B cell (primary cell): ENCODE measurements at regions not wholly inside any gene's neighbourhood (a gene's known extent, or its start where the extent isn't known, plus 50 kb on each side); places are given as distances from the start of the nearest gene placed in this dataset.

Source experiments
- ATAC-seq: fragments of 200-7000 bp; cut with Tn5 transposase; one replicate; pipeline ENCODE4 v1.10.0; 2021; ENCODE audit warnings: low read depth, mild to moderate bottlenecking, moderate number of reproducible peaks, moderate library complexity
- CTCF ChIA-PET: fragments of 350-600 bp; sonication (Branson Sonifier 250); formaldehyde crosslinking; loops from one replicate; lab custom pipeline; 2021; ENCODE audit warnings: antibody characterized with exemption, inconsistent platforms; lab: Charles Lee
- POLR2A ChIA-PET: fragments of 350-600 bp; sonication (Branson Sonifier 250); formaldehyde crosslinking; loops from one replicate; lab custom pipeline; 2021; ENCODE audit warnings: antibody characterized with exemption; lab: Charles Lee
- DNase-seq: peaks from one replicate; pipeline ENCODE4 v3.0.0; 2013
- H2AFZ ChIP-seq: 2 replicates; pipeline ENCODE4 v1.6.1; 2012; ENCODE audit warnings: mild to moderate bottlenecking, low read depth, low read length; ENCODE audit not compliant: insufficient read depth, poor library complexity, severe bottlenecking
- H3K27ac ChIP-seq, 2 donors: 1 replicate in 1 of 2; 2 replicates in 1 of 2; pipeline ENCODE4 v1.5.1; 2012 to 2013; ENCODE audit warnings: low read length in 2 of 2, mild to moderate bottlenecking in 2 of 2, moderate library complexity in 1 of 2
- H3K27me3 ChIP-seq, 4 experiments: fragments of 200-600 bp in 1 of 4; sonication (generic) in 1 of 4; replicated peaks in 1 of 4; 1 replicate in 2 of 4; 2 replicates in 2 of 4; pipeline versions ENCODE4 v1.6.1 to v1.7.0; 2013 to 2016; ENCODE audit warnings: low read length in 3 of 4, mild to moderate bottlenecking in 2 of 4, mixed read lengths in 1 of 4, moderate library complexity in 1 of 4; ENCODE audit not compliant: insufficient read depth in 4 of 4, control insufficient read depth in 3 of 4; ENCODE audit errors: control extremely low read depth in 1 of 4
- H3K36me3 ChIP-seq, 2 experiments: replicated peaks in 1 of 2; 1 replicate in 1 of 2; 2 replicates in 1 of 2; pipeline versions ENCODE4 v1.6.1 to v1.7.1; 2013; ENCODE audit warnings: low read length in 1 of 2; ENCODE audit not compliant: insufficient read depth in 2 of 2, control insufficient read depth in 1 of 2; ENCODE audit errors: control extremely low read depth in 1 of 2, extremely low read depth in 1 of 2
- H3K4me1 ChIP-seq, 2 donors: fragments of 200-600 bp in 1 of 2; sonication (generic) in 1 of 2; 1 replicate in 1 of 2; 2 replicates in 1 of 2; pipeline versions ENCODE4 v1.5.1 to v1.6.1; 2013 to 2017; ENCODE audit warnings: low read length in 2 of 2; ENCODE audit not compliant: control insufficient read depth in 2 of 2, insufficient read depth in 2 of 2
- H3K4me2 ChIP-seq: replicated peaks from 2 replicates; pipeline ENCODE3; 2012; ENCODE audit warnings: mild to moderate bottlenecking, low read depth, low read length; ENCODE audit not compliant: poor library complexity, severe bottlenecking
- H3K4me3 ChIP-seq, 5 experiments: fragments of 200-600 bp in 1 of 5; sonication (generic) in 1 of 5; 1 replicate in 3 of 5; 2 replicates in 2 of 5; pipeline versions ENCODE4 v1.5.1 to v1.7.0; 2011 to 2016; ENCODE audit warnings: low read length in 4 of 5, mild to moderate bottlenecking in 4 of 5, low read depth in 2 of 5, control low read depth in 1 of 5, moderate library complexity in 1 of 5; ENCODE audit not compliant: insufficient read depth in 1 of 5; ENCODE audit errors: control extremely low read depth in 1 of 5, extremely low read depth in 1 of 5
- H3K79me2 ChIP-seq: fragments of 200-600 bp; sonication (generic); one replicate; pipeline ENCODE4 v1.6.0; 2016; ENCODE audit warnings: low read length; ENCODE audit not compliant: control insufficient read depth, insufficient read depth
- H3K9ac ChIP-seq: fragments of 200-600 bp; sonication (generic); 2 replicates; pipeline ENCODE4 v1.6.1; 2017; ENCODE audit warnings: mild to moderate bottlenecking, low read length, moderate library complexity
- H3K9me3 ChIP-seq, 3 donors: one replicate each; pipeline versions ENCODE4 v1.6.1 to v1.7.1; 2013; ENCODE audit warnings: low read length in 2 of 3; ENCODE audit not compliant: control insufficient read depth in 2 of 3, insufficient read depth in 1 of 3; ENCODE audit errors: control extremely low read depth in 1 of 3
- H4K20me1 ChIP-seq: 2 replicates; pipeline ENCODE4 v1.6.0; 2012; ENCODE audit warnings: mild to moderate bottlenecking, low read length; ENCODE audit not compliant: insufficient read depth, control insufficient read depth, poor library complexity, severe bottlenecking
- H3K27ac Mint-ChIP-seq: one replicate; pipeline ENCODE4 v1.8.0; 2021; ENCODE audit warnings: mixed read lengths
- H3K27me3 Mint-ChIP-seq: one replicate; pipeline ENCODE4 v1.8.0; 2021; ENCODE audit warnings: mixed read lengths
- H3K4me1 Mint-ChIP-seq: one replicate; pipeline ENCODE4 v1.8.0; 2021; ENCODE audit warnings: mixed read lengths
- H3K4me3 Mint-ChIP-seq: one replicate; pipeline ENCODE4 v1.8.0; 2021; ENCODE audit warnings: mixed read lengths
- H3K9me3 Mint-ChIP-seq: one replicate; pipeline ENCODE4 v1.8.0; 2022; ENCODE audit warnings: mixed read lengths; ENCODE audit not compliant: insufficient read depth
- EZH2 ChIP-seq: IDR thresholded peaks from 2 replicates; pipeline ENCODE4 v1.6.1; 2012; ENCODE audit warnings: borderline replicate concordance, low read depth, mild to moderate bottlenecking, moderate library complexity, low read length; ENCODE audit not compliant: insufficient read depth, poor library complexity, severe bottlenecking
- WGBS: methylation state at CpG from one replicate; pipeline ENCODE4 v1.1.5; 2013; ENCODE audit warnings: missing lambda C conversion rate; ENCODE audit not compliant: insufficient coverage; 5-methylcytosine and 5-hydroxymethylcytosine counted together
- intact Hi-C: fragments of 100-400 bp; cut with micrococcal nuclease; formaldehyde crosslinking; loops from one replicate; pipeline ENCODE4 v1.10.0; 2022
- TF ChIP-seq, protein P1 (sequence below): fragments of 200-600 bp; IDR thresholded peaks from one replicate; pipeline ENCODE4 v1.8.0; 2022; ENCODE audit warnings: antibody characterized with exemption, mild to moderate bottlenecking

DNA sequence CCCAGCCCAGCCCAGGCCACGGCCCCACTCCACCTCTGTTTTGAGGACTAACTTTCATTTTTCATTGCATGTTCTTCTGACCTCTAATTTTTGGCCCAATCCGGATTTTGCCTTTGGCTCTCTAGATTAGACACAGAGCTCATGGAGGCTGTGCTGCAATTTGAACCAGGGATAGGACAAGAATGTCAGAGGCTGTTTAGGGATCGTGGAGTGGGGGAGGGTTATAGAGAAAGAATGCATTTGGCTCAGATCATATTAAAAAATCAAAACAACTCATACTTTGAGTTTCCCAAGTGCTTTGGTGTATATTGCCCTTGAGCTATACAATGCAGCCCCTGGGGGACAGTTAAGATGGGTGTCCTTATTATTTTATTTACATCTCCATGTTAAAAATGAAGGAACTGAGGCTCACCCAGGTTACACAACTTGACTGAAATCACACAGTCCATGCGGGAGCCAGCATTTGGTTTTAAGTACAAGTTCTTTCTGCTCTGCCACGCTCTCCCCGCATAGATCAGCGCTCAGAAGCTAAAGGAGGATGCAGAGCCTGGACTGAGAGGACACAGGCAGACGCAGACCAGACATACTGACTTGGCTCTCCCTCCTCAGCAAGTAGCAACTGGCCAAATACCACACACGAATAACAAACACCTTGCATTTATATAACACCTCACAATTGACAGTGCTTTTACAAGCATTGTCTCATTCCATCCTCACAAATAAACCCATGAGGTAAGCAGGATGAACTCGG is 126.4 kb upstream of the RAI14 start:
- ChIA-PET POLR2A (interaction anchor here (0.6 kb wide), 1 partner anchor 24 kb away, joined by 3 read pairs; no protein-coding TSS in a partner anchor), CTCF (interaction anchor here (0.7 to 9.3 kb wide), 2 partner anchors 369 to 570 kb away, joined by 3 to 245 read pairs; no protein-coding TSS in a partner anchor)
- H3K27me3 Mint-ChIP-seq, result no peaks in the 10 kb centered on the region
- H2AFZ ChIP-seq, result no peak overlapping the region
- H3K9me3 ChIP-seq, result no peaks in the 10 kb centered on the region
- ATAC-seq, result no peak
- no peak overlapping the region for H3K27ac Mint-ChIP-seq
- no peak overlapping the region for H3K27ac ChIP-seq
- no peak overlapping the region for H3K9ac ChIP-seq
- TF ChIP-seq, protein P1, sequence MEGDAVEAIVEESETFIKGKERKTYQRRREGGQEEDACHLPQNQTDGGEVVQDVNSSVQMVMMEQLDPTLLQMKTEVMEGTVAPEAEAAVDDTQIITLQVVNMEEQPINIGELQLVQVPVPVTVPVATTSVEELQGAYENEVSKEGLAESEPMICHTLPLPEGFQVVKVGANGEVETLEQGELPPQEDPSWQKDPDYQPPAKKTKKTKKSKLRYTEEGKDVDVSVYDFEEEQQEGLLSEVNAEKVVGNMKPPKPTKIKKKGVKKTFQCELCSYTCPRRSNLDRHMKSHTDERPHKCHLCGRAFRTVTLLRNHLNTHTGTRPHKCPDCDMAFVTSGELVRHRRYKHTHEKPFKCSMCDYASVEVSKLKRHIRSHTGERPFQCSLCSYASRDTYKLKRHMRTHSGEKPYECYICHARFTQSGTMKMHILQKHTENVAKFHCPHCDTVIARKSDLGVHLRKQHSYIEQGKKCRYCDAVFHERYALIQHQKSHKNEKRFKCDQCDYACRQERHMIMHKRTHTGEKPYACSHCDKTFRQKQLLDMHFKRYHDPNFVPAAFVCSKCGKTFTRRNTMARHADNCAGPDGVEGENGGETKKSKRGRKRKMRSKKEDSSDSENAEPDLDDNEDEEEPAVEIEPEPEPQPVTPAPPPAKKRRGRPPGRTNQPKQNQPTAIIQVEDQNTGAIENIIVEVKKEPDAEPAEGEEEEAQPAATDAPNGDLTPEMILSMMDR, result no peak
- TF ChIP-seq EZH2, result no peak
- H3K9me3 Mint-ChIP-seq, result no peaks in the 10 kb centered on the region
- H3K79me2 ChIP-seq, result no peaks in the 10 kb centered on the region
- H3K4me1 Mint-ChIP-seq, result no peaks in the 10 kb centered on the region
- H3K4me1 ChIP-seq, result no peaks in the 10 kb centered on the region
- H3K4me2 ChIP-seq, result no peak overlapping the region
- H4K20me1 ChIP-seq, result no peaks in the 10 kb centered on the region
- H3K27me3 ChIP-seq, result no peaks in the 10 kb centered on the region
- H3K36me3 ChIP-seq, result no peaks in the 10 kb centered on the region
- intact Hi-C loops, result no loop called here
- no peak overlapping the region for H3K4me3 ChIP-seq
- no peak overlapping the region for H3K4me3 Mint-ChIP-seq
- DNase-seq, result no peak
- WGBS, result 95% methylated on average over 7 of the region's 10 CpGs

DNA sequence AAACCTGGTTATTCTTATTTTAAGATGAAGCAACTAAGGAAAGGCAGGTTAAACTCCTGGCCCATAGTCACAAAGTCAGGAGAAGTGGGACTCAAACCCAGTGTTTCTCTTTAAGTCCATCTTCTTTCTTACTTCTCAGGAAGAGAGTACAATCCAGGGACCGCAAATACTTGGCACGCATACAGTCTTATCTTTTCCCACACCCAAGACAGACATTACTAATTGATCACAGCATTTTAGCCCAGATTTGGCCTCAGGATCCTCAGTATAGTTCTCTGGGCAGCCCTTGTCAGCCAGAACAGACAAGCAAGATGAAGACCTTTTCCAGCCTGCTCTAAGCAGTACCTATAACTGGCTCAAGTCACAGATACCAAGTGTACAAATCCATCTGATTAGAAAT is 125.5 kb upstream of the RAI14 start:
- no peak overlapping the region for H3K27ac ChIP-seq
- DNase-seq (no peak), ATAC-seq (no peak)
- ChIA-PET CTCF (interaction anchor here (0.7 kb wide), 1 partner anchor 569 kb away, joined by 3 read pairs; no protein-coding TSS in a partner anchor), POLR2A (interaction anchor here (0.6 kb wide), 1 partner anchor 23 kb away, joined by 3 read pairs; no protein-coding TSS in a partner anchor)
- H3K9me3 ChIP-seq, result no peaks in the 10 kb centered on the region
- no peaks in the 10 kb centered on the region for H3K4me1 ChIP-seq
- Mint-ChIP-seq H3K27ac (no peak overlapping the region), H3K9me3 (no peaks in the 10 kb centered on the region), H3K4me1 (no peaks in the 10 kb centered on the region), H3K27me3 (no peaks in the 10 kb centered on the region), H3K4me3 (no peak overlapping the region)
- H3K79me2 ChIP-seq, result no peaks in the 10 kb centered on the region
- 100% methylated on average over 2 of the region's 2 CpGs for WGBS
- no peaks in the 10 kb centered on the region for H3K36me3 ChIP-seq
- no peak overlapping the region for H3K9ac ChIP-seq
- no peak overlapping the region for H3K4me2 ChIP-seq
- no peaks in the 10 kb centered on the region for H4K20me1 ChIP-seq
- no peak overlapping the region for H2AFZ ChIP-seq
- intact Hi-C loops, result no loop called here
- TF ChIP-seq, protein P1, result no peak
- no peak for TF ChIP-seq EZH2
- no peaks in the 10 kb centered on the region for H3K27me3 ChIP-seq
- H3K4me3 ChIP-seq, result no peak overlapping the region
